Right kidney (tissue), 1 donor: ENCODE measurements at regions not wholly inside any gene's neighbourhood (a gene's known extent, or its start where the extent isn't known, plus 50 kb on each side); places are given as distances from the start of the nearest gene placed in this dataset.

Source experiments
- DNase-seq: peaks from one replicate; pipeline ENCODE4 v3.0.0-alpha.2; 2016

GRCh38 chr2:145615626-145616025 is 1095.7 kb upstream of the ZEB2 start:
- no peak for DNase-seq

- DNase-seq, result no peak
Measured at GRCh38 chr2:145609951-145610350, 1090.0 kb upstream of the ZEB2 start.

DNA sequence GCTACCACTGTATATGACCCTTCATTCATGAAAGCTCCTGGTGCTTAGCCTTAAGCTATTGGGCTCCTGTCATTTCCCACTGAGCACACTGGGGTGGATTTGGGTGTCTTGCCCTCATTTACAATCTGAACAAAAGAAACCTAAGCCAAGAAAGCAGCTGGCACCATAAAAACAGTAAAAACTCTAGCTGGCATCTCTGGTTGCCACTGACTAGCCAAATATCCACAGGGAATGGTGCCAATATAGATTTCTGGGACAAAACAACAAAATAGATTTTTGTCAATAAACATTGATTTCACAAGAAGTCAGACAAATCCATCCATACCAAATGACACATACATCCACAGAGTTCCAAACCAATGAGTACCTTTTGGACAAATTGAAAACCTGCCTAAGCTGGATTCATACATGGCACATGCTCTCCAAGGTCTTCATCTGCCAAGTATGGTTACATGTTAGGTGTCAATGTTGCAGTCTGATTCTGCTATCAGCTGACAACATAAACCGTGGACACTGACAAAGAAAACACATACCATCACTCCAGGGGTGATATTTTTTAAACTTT is 1081.5 kb upstream of the ZEB2 start:
- no peak for DNase-seq

DNA sequence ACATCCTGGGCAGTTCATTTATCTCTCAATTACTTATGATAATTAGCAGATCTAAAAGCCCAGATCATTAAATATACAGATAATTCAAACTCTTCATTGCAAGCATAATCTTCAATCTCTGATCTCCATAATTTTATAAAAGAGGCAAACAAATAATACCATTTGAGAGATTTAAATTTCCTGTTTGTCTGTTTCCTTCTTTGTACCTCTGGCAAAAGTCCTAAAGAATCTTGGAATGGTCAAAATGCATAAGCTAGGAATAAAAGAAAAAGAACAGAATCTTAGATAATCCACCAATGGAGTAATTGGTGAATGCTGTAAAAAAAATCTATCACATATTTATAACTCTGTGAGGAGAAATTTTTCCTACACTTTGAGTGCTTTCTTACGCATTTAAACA is 1080.9 kb upstream of the ZEB2 start:
- DNase-seq, result no peak

DNA sequence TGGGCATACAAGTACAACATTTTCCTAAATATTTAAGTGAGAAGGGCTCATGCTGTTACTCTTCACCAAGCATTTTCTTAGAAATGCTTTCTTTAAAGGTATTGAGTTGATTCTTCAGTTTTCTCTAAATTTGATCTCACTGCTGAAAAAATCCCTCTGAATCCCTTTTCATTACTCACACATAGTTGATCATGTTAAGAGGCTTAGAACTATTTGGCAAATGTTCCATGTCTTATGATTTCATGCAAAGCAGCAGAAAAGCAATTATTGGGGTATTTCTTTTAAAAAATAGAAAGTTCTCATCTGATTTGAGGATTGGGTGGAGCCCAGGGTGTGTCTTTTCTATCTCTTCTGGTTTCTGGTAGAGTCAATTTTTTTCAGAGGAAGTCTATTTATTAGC is 1079.8 kb upstream of the ZEB2 start:
- no peak for DNase-seq

- no peak for DNase-seq
Measured at GRCh38 chr2:145598434-145598833, 1078.5 kb upstream of the ZEB2 start.

DNA sequence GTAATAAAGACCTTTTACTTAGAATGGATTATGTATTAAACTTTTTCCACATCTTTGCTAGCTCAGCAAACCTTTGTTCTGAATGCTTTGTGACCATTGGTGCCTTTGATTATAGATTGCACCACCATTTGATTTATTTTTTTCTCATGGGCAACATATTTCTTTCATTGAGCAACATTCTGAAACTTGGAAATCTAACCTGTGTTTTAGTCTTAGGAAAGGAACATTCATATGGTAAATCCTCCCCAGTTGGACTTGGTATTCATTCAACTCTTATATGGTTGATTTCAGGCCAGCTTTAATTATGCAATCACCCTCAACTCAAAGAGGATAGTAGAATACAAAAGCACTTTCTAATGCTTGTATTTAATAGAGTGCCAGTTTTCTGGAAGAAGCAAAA is 1077.9 kb upstream of the ZEB2 start:
- DNase-seq, result no peak

GRCh38 chr2:145597006-145597405 is 1077.1 kb upstream of the ZEB2 start:
- no peak for DNase-seq

DNA sequence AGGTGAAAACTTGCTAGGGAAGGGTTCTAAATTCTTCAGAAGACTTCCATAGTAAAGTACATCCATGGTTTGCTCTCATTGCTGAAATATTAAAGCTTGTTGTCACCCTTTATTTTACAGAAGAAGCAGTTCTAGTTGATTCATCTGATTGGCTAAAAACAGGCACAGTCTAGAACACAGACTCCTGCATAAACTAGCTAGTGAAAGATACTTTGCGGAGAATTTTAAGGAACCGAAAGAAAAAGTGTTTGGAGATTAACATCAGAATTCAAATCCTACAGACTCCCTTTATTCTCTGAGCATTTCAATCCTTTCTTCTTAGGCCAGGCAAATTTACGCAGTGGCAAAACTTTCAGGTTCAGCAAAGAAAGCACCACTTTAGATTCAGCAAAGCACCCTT is 1076.5 kb upstream of the ZEB2 start:
- no peak for DNase-seq

DNA sequence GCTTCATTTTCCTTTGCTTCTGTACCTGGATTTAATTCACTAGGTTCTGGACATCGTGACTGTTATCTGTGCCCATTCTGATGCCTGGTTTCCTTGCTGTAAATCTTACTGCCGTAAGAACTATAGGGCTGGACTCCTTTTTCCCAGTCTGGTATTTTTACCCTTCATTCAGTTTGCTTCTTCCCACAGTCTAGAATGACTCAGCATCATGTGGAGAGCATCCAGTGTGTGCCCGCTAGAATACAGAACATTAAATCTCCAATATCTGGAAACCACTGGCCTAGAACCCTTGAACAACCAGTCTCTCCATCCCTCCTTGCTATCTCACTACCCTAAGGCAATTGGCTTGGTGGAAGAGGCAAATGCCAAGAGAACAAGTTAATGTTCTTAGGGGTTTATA is 1075.4 kb upstream of the ZEB2 start:
- DNase-seq, result no peak

DNA sequence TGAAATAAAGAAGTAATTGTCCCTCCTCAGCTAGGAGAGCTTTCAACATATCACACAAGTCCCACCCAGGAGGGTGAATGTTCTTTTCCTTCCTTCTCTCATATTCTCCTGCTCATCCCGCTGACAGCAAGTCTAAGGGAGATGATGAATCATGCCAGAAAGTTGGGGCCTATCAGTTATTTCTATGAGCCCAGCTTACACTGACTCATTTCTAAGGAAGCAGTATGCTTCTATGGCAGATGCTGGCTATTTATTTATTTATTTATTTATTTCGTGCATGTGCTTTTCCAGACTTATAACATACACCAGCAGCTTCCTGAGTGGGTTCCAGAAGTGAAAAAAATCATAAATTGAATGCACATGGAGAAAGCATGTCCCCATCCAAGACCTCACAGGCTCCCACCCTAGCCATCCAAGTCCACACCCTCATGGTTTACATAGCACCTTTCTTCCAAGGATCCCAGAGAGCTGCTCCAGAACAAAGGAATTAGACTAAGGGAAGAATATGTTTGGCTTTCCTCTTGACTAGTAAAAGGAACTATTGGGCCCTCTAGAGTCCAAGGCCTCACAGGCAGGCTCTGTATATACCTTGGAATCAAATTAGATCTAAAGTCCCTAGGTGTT is 1074.2 kb upstream of the ZEB2 start:
- DNase-seq, result no peak

DNA sequence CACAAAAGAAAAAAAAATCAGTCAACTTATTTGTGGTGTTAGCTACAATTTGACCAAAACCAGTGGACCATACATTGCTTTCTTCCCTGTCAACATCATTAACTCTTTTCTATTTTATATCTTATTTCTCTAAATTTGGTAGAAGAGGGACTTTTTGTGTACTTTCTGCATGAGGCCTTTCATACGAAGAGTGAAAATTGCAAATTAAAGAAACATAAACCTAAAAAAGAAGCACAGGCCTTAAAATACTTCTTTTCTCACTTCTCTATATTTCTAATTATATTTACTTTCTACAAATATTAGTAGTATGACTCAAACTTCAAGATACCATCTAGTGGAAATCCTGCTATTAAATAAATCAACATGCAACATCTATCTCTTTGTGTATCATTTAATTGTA is 1073.4 kb upstream of the ZEB2 start:
- no peak for DNase-seq

DNA sequence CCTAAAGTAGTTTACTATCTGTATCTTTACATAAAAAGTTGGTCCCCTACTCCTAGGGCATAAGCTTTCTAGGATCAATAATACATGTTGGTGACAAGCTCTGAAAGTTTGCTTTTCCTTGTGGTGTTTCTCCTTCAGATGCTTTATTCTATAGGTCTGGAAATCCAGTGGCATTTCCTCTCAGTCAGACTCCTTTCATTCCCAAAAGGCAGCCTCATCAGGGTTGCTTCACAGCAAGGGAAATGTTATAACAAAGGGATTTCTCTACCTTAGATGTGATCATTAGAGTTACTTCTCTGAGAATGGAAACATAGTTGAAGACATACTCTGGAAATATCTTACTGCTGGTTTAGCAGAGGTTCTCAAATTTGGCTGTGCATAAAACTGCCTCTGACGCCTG is 1072.4 kb upstream of the ZEB2 start:
- DNase-seq, result no peak

DNA sequence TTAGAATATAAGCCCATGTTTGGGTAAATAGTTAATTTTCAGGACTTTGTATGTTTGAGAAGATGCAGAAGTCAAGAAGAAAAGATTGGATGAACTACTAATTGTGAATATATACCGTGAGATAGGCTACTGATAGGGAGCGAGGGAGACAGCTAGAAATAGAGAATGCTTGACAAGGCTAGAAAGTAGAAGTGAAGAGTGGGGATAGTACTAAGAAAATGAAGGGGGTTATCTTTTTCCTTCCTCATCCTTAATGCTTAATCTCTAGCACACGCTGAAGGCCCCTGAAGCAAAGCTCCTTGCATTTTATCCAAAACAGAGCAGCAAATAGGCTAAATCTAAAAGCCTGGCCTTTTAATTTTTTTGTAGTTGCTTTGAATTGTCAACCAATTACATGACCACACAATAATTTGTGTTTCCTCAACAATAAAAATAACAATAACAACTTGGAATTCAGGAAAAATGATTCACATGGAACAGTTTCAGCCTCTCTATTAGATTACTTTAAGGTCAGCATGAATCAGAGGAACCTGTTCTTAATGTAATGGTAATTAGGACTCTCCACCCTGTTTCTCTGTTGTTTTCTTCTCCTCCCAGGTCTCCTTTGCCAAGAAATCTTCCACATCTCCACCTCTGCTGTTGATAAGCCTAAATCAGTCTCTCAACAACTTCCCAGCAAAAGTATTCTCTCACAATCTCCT is 1071.3 kb upstream of the ZEB2 start:
- DNase-seq, result no peak

- no peak for DNase-seq
Measured at GRCh38 chr2:145587922-145588321, 1068.0 kb upstream of the ZEB2 start.

GRCh38 chr2:145584353-145584752 is 1064.4 kb upstream of the ZEB2 start:
- no peak for DNase-seq

GRCh38 chr2:145573608-145574007 is 1053.7 kb upstream of the ZEB2 start:
- DNase-seq, result no peak

GRCh38 chr2:145572238-145572637 is 1052.3 kb upstream of the ZEB2 start:
- DNase-seq, result no peak

- DNase-seq, result no peak
Measured at GRCh38 chr2:145569108-145569507, 1049.2 kb upstream of the ZEB2 start.

- peak; percentile 20 for DNase-seq
Measured at GRCh38 chr2:145563741-145564615, 1044.1 kb upstream of the ZEB2 start.

GRCh38 chr2:145561152-145561551 is 1041.2 kb upstream of the ZEB2 start:
- DNase-seq, result no peak

- no peak for DNase-seq
Measured at GRCh38 chr2:145558617-145559350, 1038.9 kb upstream of the ZEB2 start.
